Activated T-cell treated with anti-CD3 and anti-CD28 coated beads, Interleukin-2, amount 50 U/mL, for 72 hours (primary cell): ENCODE measurements at regions not wholly inside any gene's neighbourhood (a gene's known extent, or its start where the extent isn't known, plus 50 kb on each side); places are given as distances from the start of the nearest gene placed in this dataset.

Experiments
- ATAC-seq, 2 donors: fragments of 150-1000 bp; cut with Tn5 transposase; replicated peaks in 1 of 2; 2 replicates each; pipeline ENCODE4 v1.10.0; 2021; ENCODE audit warnings: moderate library complexity in 2 of 2, mild to moderate bottlenecking in 1 of 2
- DNase-seq, 2 donors: peaks; one replicate each; pipeline ENCODE4 v3.0.0; 2021 to 2022; ENCODE audit warnings: mixed read lengths in 1 of 2
- H3K27ac Mint-ChIP-seq: one replicate; pipeline ENCODE4 v1.8.0; 2022; ENCODE audit warnings: mild to moderate bottlenecking, moderate library complexity, mixed read lengths
- H3K27me3 Mint-ChIP-seq: one replicate; pipeline ENCODE4 v1.8.0; 2022; ENCODE audit warnings: low read depth, mixed read lengths
- H3K36me3 Mint-ChIP-seq, 2 donors: one replicate each; pipeline ENCODE4 v1.8.0; 2022; ENCODE audit warnings: mixed read lengths in 2 of 2, mild to moderate bottlenecking in 1 of 2; ENCODE audit not compliant: insufficient read depth in 2 of 2
- H3K4me1 Mint-ChIP-seq: one replicate; pipeline ENCODE4 v1.8.0; 2022; ENCODE audit warnings: low read depth, mixed read lengths
- H3K4me3 Mint-ChIP-seq, 2 donors: one replicate each; pipeline ENCODE4 v1.8.0; 2022; ENCODE audit warnings: mild to moderate bottlenecking in 2 of 2, mixed read lengths in 2 of 2, moderate library complexity in 2 of 2
- H3K9me3 Mint-ChIP-seq, 2 donors: one replicate each; pipeline ENCODE4 v1.8.0; 2022; ENCODE audit warnings: mixed read lengths in 2 of 2

- Mint-ChIP-seq H3K4me1 (no peaks in the 10 kb centered on the region), H3K27ac (no peak overlapping the region), H3K9me3 (no peaks in the 10 kb centered on the region), H3K27me3 (no peaks in the 10 kb centered on the region), H3K36me3 (no peaks in the 10 kb centered on the region), H3K4me3 (no peak overlapping the region)
- DNase-seq: no peak
- no peak for ATAC-seq
These were observed 87.1 kb upstream of the CTTNBP2 start for GRCh38 chr7:117960351-117960750.

GRCh38 chr7:117961235-117961634 lies 88.0 kb upstream of the CTTNBP2 start:
- ATAC-seq: no peak
- H3K4me3 Mint-ChIP-seq: no peak overlapping the region

GRCh38 chr7:117962366-117962994 lies 89.2 kb upstream of the CTTNBP2 start:
- no peaks in the 10 kb centered on the region for H3K27me3 Mint-ChIP-seq
- no peaks in the 10 kb centered on the region for H3K4me1 Mint-ChIP-seq
- H3K27ac Mint-ChIP-seq: no peak overlapping the region
- ATAC-seq (no peak), DNase-seq (no peak)
- peaks cover 0 to 3% of the 10 kb centered on the region in 2 donors for H3K9me3 Mint-ChIP-seq
- no peaks in the 10 kb centered on the region for H3K36me3 Mint-ChIP-seq
- no peak overlapping the region for H3K4me3 Mint-ChIP-seq

More at GRCh38 chr7:117961235-117961634, 88.0 kb upstream of the CTTNBP2 start:
- H3K27me3 Mint-ChIP-seq: no peaks in the 10 kb centered on the region
- H3K36me3 Mint-ChIP-seq: no peaks in the 10 kb centered on the region
- no peaks in the 10 kb centered on the region for H3K9me3 Mint-ChIP-seq
- no peak for DNase-seq
- H3K27ac Mint-ChIP-seq: no peak overlapping the region
- no peaks in the 10 kb centered on the region for H3K4me1 Mint-ChIP-seq

GRCh38 chr7:117963264-117964197 lies 90.3 kb upstream of the CTTNBP2 start:
- ATAC-seq (no peak), DNase-seq (no peak)
- Mint-ChIP-seq H3K27me3 (no peaks in the 10 kb centered on the region), H3K9me3 (peaks cover 0 to 3% of the 10 kb centered on the region in 2 donors), H3K4me1 (no peaks in the 10 kb centered on the region), H3K4me3 (no peak overlapping the region), H3K36me3 (no peaks in the 10 kb centered on the region), H3K27ac (no peak overlapping the region)

- H3K4me3 Mint-ChIP-seq: no peak overlapping the region
- no peak for DNase-seq
- ATAC-seq: no peak
- no peaks in the 10 kb centered on the region for H3K27me3 Mint-ChIP-seq
- no peaks in the 10 kb centered on the region for H3K36me3 Mint-ChIP-seq
- H3K27ac Mint-ChIP-seq: no peak overlapping the region
- H3K4me1 Mint-ChIP-seq: no peaks in the 10 kb centered on the region
- peaks cover 0 to 7% of the 10 kb centered on the region in 2 donors for H3K9me3 Mint-ChIP-seq
These were observed 97.6 kb upstream of the CTTNBP2 start for GRCh38 chr7:117970801-117971200.

GRCh38 chr7:117971556-117972244 lies 98.5 kb upstream of the CTTNBP2 start:
- DNase-seq (no peak), ATAC-seq (no peak)
- Mint-ChIP-seq H3K27me3 (no peaks in the 10 kb centered on the region), H3K9me3 (peaks cover 0 to 4% of the 10 kb centered on the region in 2 donors), H3K27ac (no peak overlapping the region), H3K36me3 (no peaks in the 10 kb centered on the region), H3K4me3 (no peak overlapping the region), H3K4me1 (no peaks in the 10 kb centered on the region)

GRCh38 chr7:117972606-117973005 lies 99.4 kb upstream of the CTTNBP2 start:
- Mint-ChIP-seq H3K27ac (no peak overlapping the region), H3K4me1 (no peaks in the 10 kb centered on the region), H3K27me3 (no peaks in the 10 kb centered on the region), H3K4me3 (no peak overlapping the region), H3K9me3 (peaks cover 0 to 3% of the 10 kb centered on the region in 2 donors), H3K36me3 (no peaks in the 10 kb centered on the region)
- ATAC-seq: no peak
- DNase-seq: no peak

- ATAC-seq: no peak
- H3K4me3 Mint-ChIP-seq: no peak overlapping the region
- peaks cover 0 to 3% of the 10 kb centered on the region in 2 donors for H3K9me3 Mint-ChIP-seq
- H3K27ac Mint-ChIP-seq: no peak overlapping the region
- no peaks in the 10 kb centered on the region for H3K36me3 Mint-ChIP-seq
- no peak for DNase-seq
- H3K4me1 Mint-ChIP-seq: no peaks in the 10 kb centered on the region
- H3K27me3 Mint-ChIP-seq: no peaks in the 10 kb centered on the region
These were observed 100.7 kb upstream of the CTTNBP2 start for GRCh38 chr7:117973975-117974374.

GRCh38 chr7:117974891-117975290 lies 101.7 kb upstream of the CTTNBP2 start:
- ATAC-seq (no peak), DNase-seq (no peak)
- Mint-ChIP-seq H3K4me3 (no peak overlapping the region), H3K4me1 (no peaks in the 10 kb centered on the region), H3K27ac (no peak overlapping the region), H3K36me3 (no peaks in the 10 kb centered on the region), H3K27me3 (no peaks in the 10 kb centered on the region), H3K9me3 (peaks cover 0 to 3% of the 10 kb centered on the region in 2 donors)

GRCh38 chr7:117975476-117975875 lies 102.2 kb upstream of the CTTNBP2 start:
- ATAC-seq (no peak), DNase-seq (no peak)
- H3K27ac Mint-ChIP-seq: no peak overlapping the region
- no peaks in the 10 kb centered on the region for H3K4me1 Mint-ChIP-seq
- no peaks in the 10 kb centered on the region for H3K27me3 Mint-ChIP-seq
- H3K36me3 Mint-ChIP-seq: no peaks in the 10 kb centered on the region
- peaks cover 0 to 3% of the 10 kb centered on the region in 2 donors for H3K9me3 Mint-ChIP-seq
- no peak overlapping the region for H3K4me3 Mint-ChIP-seq

GRCh38 chr7:117979954-117980497 lies 106.8 kb upstream of the CTTNBP2 start:
- ATAC-seq (no peak), DNase-seq (no peak)
- Mint-ChIP-seq H3K27me3 (no peaks in the 10 kb centered on the region), H3K4me1 (no peaks in the 10 kb centered on the region), H3K9me3 (peaks cover 2% of the 10 kb centered on the region in 2 donors), H3K27ac (no peak overlapping the region), H3K4me3 (no peak overlapping the region), H3K36me3 (no peaks in the 10 kb centered on the region)

- Mint-ChIP-seq H3K9me3 (peaks cover 2% of the 10 kb centered on the region in 2 donors), H3K4me1 (no peaks in the 10 kb centered on the region), H3K27me3 (no peaks in the 10 kb centered on the region), H3K27ac (no peak overlapping the region), H3K36me3 (no peaks in the 10 kb centered on the region), H3K4me3 (no peak overlapping the region)
- DNase-seq: no peak
- no peak for ATAC-seq
These were observed 109.1 kb upstream of the CTTNBP2 start for GRCh38 chr7:117982071-117983055.
